T-helper 2 cell treated with Interferon-gamma antibody and Interleukin-4, amounts not matched to agents 5 μg/mL and 100 μg/mL, for 36 hours (primary cell): ENCODE measurements at regions not wholly inside any gene's neighbourhood (a gene's known extent, or its start where the extent isn't known, plus 50 kb on each side); places are given as distances from the start of the nearest gene placed in this dataset.

Experiments
- DNase-seq: peaks from one replicate; pipeline ENCODE4 v3.0.0; 2021; ENCODE audit warnings: low spot score
- H3K27ac Mint-ChIP-seq: one replicate; pipeline ENCODE4 v1.8.0; 2021; ENCODE audit warnings: mild to moderate bottlenecking, mixed read lengths
- H3K27me3 Mint-ChIP-seq: one replicate; pipeline ENCODE4 v1.8.0; 2021; ENCODE audit warnings: low read depth, mixed read lengths
- H3K36me3 Mint-ChIP-seq: one replicate; pipeline ENCODE4 v1.8.0; 2021; ENCODE audit warnings: low read depth, mixed read lengths
- H3K4me1 Mint-ChIP-seq: one replicate; pipeline ENCODE4 v1.8.0; 2021; ENCODE audit warnings: low read depth, mixed read lengths
- H3K4me3 Mint-ChIP-seq: one replicate; pipeline ENCODE4 v1.8.0; 2022; ENCODE audit warnings: mild to moderate bottlenecking, moderate library complexity, mixed read lengths
- H3K9me3 Mint-ChIP-seq: one replicate; pipeline ENCODE4 v1.8.0; 2021; ENCODE audit warnings: mixed read lengths

GRCh38 chr7:36091874-36092176 lies 61.2 kb upstream of the EEPD1 start:
- DNase-seq: no peak
- Mint-ChIP-seq H3K9me3 (no peaks in the 10 kb centered on the region), H3K27ac (no peak overlapping the region), H3K27me3 (peaks cover 3% of the 10 kb centered on the region), H3K36me3 (no peaks in the 10 kb centered on the region), H3K4me3 (no peak overlapping the region), H3K4me1 (no peaks in the 10 kb centered on the region)

GRCh38 chr7:36092221-36092771 lies 60.8 kb upstream of the EEPD1 start:
- Mint-ChIP-seq H3K27ac (no peak overlapping the region), H3K27me3 (peaks cover 3% of the 10 kb centered on the region), H3K36me3 (no peaks in the 10 kb centered on the region), H3K9me3 (no peaks in the 10 kb centered on the region), H3K4me3 (no peak overlapping the region), H3K4me1 (no peaks in the 10 kb centered on the region)
- DNase-seq: no peak

- H3K36me3 Mint-ChIP-seq: no peaks in the 10 kb centered on the region
- no peak for DNase-seq
- no peak overlapping the region for H3K27ac Mint-ChIP-seq
- H3K4me1 Mint-ChIP-seq: no peaks in the 10 kb centered on the region
- no peaks in the 10 kb centered on the region for H3K9me3 Mint-ChIP-seq
- H3K4me3 Mint-ChIP-seq: no peak overlapping the region
- peaks cover 10% of the 10 kb centered on the region for H3K27me3 Mint-ChIP-seq
Measured at GRCh38 chr7:36096460-36097095, 56.5 kb upstream of the EEPD1 start.

GRCh38 chr7:36098096-36098495 lies 55.0 kb upstream of the EEPD1 start:
- H3K9me3 Mint-ChIP-seq: no peaks in the 10 kb centered on the region

GRCh38 chr7:36100226-36100625 lies 52.8 kb upstream of the EEPD1 start:
- Mint-ChIP-seq H3K4me1 (no peaks in the 10 kb centered on the region), H3K4me3 (no peak overlapping the region), H3K36me3 (no peaks in the 10 kb centered on the region), H3K27ac (no peak overlapping the region), H3K9me3 (no peaks in the 10 kb centered on the region), H3K27me3 (peaks cover 17% of the 10 kb centered on the region)
- no peak for DNase-seq

More at GRCh38 chr7:36098096-36098495, 55.0 kb upstream of the EEPD1 start:
- H3K4me1 Mint-ChIP-seq: no peaks in the 10 kb centered on the region
- no peak overlapping the region for H3K27ac Mint-ChIP-seq
- no peak for DNase-seq
- peaks cover 11% of the 10 kb centered on the region for H3K27me3 Mint-ChIP-seq
- H3K36me3 Mint-ChIP-seq: no peaks in the 10 kb centered on the region
- H3K4me3 Mint-ChIP-seq: no peak overlapping the region

- H3K4me1 Mint-ChIP-seq: no peaks in the 10 kb centered on the region
- no peak overlapping the region for H3K4me3 Mint-ChIP-seq
- no peaks in the 10 kb centered on the region for H3K36me3 Mint-ChIP-seq
- H3K27me3 Mint-ChIP-seq: peaks cover 17% of the 10 kb centered on the region
- no peaks in the 10 kb centered on the region for H3K9me3 Mint-ChIP-seq
- no peak overlapping the region for H3K27ac Mint-ChIP-seq
- DNase-seq: no peak
Measured at GRCh38 chr7:36100634-36101033, 52.4 kb upstream of the EEPD1 start.
